ENCODE measurements at regions not wholly inside any gene's neighbourhood (a gene's known extent, or its start where the extent isn't known, plus 50 kb on each side); places are given as distances from the start of the nearest gene placed in this dataset.

- 86% methylated on average over 1 of the region's 1 CpG; no CpG with 5 or more reads in 1 of the 2 experiments for WGBS, 2 experiments (ENCODE audit: extremely low coverage in 1 of 2, insufficient coverage in 1 of 2, insufficient read length in 1 of 2, insufficient replicate concordance in 2 of 2, low coverage in 1 of 2, low lambda C conversion rate in 2 of 2, missing lambda C conversion rate in 1 of 2)
- H3K9ac ChIP-seq (replicated peaks in 1 of 4; ENCODE audit: extremely low read depth in 1 of 4, low read depth in 3 of 4, low read length in 3 of 4), result no peak overlapping the region
- H3K9me3 ChIP-seq (ENCODE audit: insufficient read depth in 2 of 2, low read depth in 1 of 2, low read length in 1 of 2), result peaks cover 13 to 28% of the 10 kb centered on the region in 2 experiments
- CTCF ChIA-PET (ENCODE audit: partially characterized antibody), result interaction anchor here (1.1 to 1.8 kb wide), 4 partner anchors 10 to 66 kb away, joined by 3 to 4 read pairs (median 3); no protein-coding TSS in a partner anchor
- H3K36me3 ChIP-seq (ENCODE audit: control insufficient read depth in 2 of 4, insufficient read depth in 4 of 4, low read length in 3 of 4), result no peaks in the 10 kb centered on the region; a peak in 1 of 8 replicates
- H3K18ac ChIP-seq (ENCODE audit: extremely low read depth, low read length), result no peak overlapping the region
- no peak overlapping the region for H3K14ac ChIP-seq (ENCODE audit: insufficient read length)
- H3K4ac ChIP-seq (replicated peaks; ENCODE audit: insufficient read length, low read depth, low read length), result no peak overlapping the region
- no peak overlapping the region for H4K5ac ChIP-seq (ENCODE audit: insufficient read length, low read depth, low read length)
- no peaks in the 10 kb centered on the region for H3K23me2 ChIP-seq (ENCODE audit: low read depth, low read length)
- no peak overlapping the region for H2BK20ac ChIP-seq (ENCODE audit: low read length)
- no peak overlapping the region for H3K4me3 ChIP-seq (ENCODE audit: extremely low read depth in 1 of 4, insufficient read depth in 2 of 4, low read depth in 3 of 4, low read length in 4 of 4)
- FAIRE-seq, result no peak
- POLR2A ChIA-PET (ENCODE audit: partially characterized antibody), result no interaction called here
- no peak overlapping the region for H2BK120ac ChIP-seq (replicated peaks; ENCODE audit: low read depth, low read length)
- no peaks in the 10 kb centered on the region for H3K79me1 ChIP-seq (ENCODE audit: low read depth, low read length)
- H2BK15ac ChIP-seq (ENCODE audit: low read length), result no peak overlapping the region
- no peak overlapping the region for H3K27ac ChIP-seq (ENCODE audit: low read depth, low read length)
- H3K23ac ChIP-seq (ENCODE audit: insufficient read length), result no peak overlapping the region
- no peak for DNase-seq (ENCODE audit: low read depth in 1 of 2, low spot score in 2 of 2)
- no peaks in the 10 kb centered on the region for H3K4me1 ChIP-seq (replicated peaks in 1 of 4; ENCODE audit: control insufficient read depth in 3 of 4, insufficient read depth in 4 of 4, low read length in 3 of 4)
- no peak overlapping the region for H2AFZ ChIP-seq (ENCODE audit: low read length)
- H2BK12ac ChIP-seq (ENCODE audit: low read depth, low read length), result no peak overlapping the region
- no peak for TF ChIP-seq CTCF (IDR thresholded peaks at IDR 0.05; ENCODE audit: control extremely low read depth in 1 of 3, insufficient read depth in 1 of 3, low read depth in 1 of 3, low read length in 3 of 3)
- TF ChIP-seq NANOG (IDR thresholded peaks at IDR 0.05; ENCODE audit: insufficient read depth, low read depth, low read length, poor library complexity, severe bottlenecking), result no peak
- TF ChIP-seq SP1 (IDR thresholded peaks at IDR 0.05; ENCODE audit: low read depth, low read length), result no peak
- no peak for TF ChIP-seq KDM4A (IDR thresholded peaks at IDR 0.05; ENCODE audit: low read depth, low read length, severe bottlenecking)
- no peak for TF ChIP-seq TAF1 (IDR thresholded peaks at IDR 0.05; ENCODE audit: low read depth, low read length)
- TF ChIP-seq USF2 (IDR thresholded peaks at IDR 0.05; ENCODE audit: low read length), result no peak
- no peak for TF ChIP-seq SIN3A (conservative IDR thresholded peaks at IDR 0.05 in 1 of 2, IDR thresholded peaks at IDR 0.05 in 1 of 2; ENCODE audit: low read depth in 1 of 2, low read length in 2 of 2)
- TF ChIP-seq POU5F1 (IDR thresholded peaks at IDR 0.05; ENCODE audit: low read depth, low read length), result no peak
- H2AK5ac ChIP-seq (ENCODE audit: low read depth, low read length), result no peak overlapping the region
- H4K91ac ChIP-seq (replicated peaks; ENCODE audit: insufficient read length, low read length), result no peak overlapping the region
- H3K27me3 ChIP-seq (replicated peaks in 1 of 4; ENCODE audit: control insufficient read depth in 3 of 4, extremely low read depth in 1 of 4, insufficient read depth in 3 of 4, low read length in 3 of 4), result no peaks in the 10 kb centered on the region
- no peak overlapping the region for H4K8ac ChIP-seq (ENCODE audit: extremely low read depth, insufficient read depth, low read length)
- no peak overlapping the region for H3K4me2 ChIP-seq (ENCODE audit: insufficient read depth in 1 of 2, low read depth in 2 of 2, low read length in 2 of 2)
- no peak overlapping the region for H2BK5ac ChIP-seq (ENCODE audit: low read depth, low read length)
- no peaks in the 10 kb centered on the region for H4K20me1 ChIP-seq (replicated peaks in 1 of 2; ENCODE audit: control insufficient read depth in 1 of 2, insufficient read depth in 2 of 2, low read length in 2 of 2)
- no peak overlapping the region for H3K56ac ChIP-seq (replicated peaks; ENCODE audit: insufficient read length, low read depth, low read length)
- H3K79me2 ChIP-seq (ENCODE audit: control insufficient read depth in 1 of 2, insufficient read depth in 2 of 2, low read length in 2 of 2), result no peaks in the 10 kb centered on the region
Measured at GRCh38 chr4:184913356-184914143, 87.8 kb upstream of the ACSL1 start.

Measured in H1 (cell line).